GM10266 (cell line): ENCODE measurements at regions not wholly inside any gene's neighbourhood (a gene's known extent, or its start where the extent isn't known, plus 50 kb on each side); places are given as distances from the start of the nearest gene placed in this dataset.
"Not testable (repeated sequence)": the region's sequence is repeated elsewhere in the genome, so short reads cannot be mapped to it uniquely, and the experiment has no call there.

Source experiments
- DNase-seq: peaks from one replicate; pipeline ENCODE4 v3.0.0; 2012; ENCODE audit errors: extremely low spot score
- TF ChIP-seq, protein P1 (sequence below): IDR thresholded peaks from 2 replicates; pipeline ENCODE4 v1.5.1; 2012; ENCODE audit warnings: mild to moderate bottlenecking, low read depth; ENCODE audit not compliant: control insufficient read depth, insufficient read depth; ENCODE audit errors: missing control alignments

DNA sequence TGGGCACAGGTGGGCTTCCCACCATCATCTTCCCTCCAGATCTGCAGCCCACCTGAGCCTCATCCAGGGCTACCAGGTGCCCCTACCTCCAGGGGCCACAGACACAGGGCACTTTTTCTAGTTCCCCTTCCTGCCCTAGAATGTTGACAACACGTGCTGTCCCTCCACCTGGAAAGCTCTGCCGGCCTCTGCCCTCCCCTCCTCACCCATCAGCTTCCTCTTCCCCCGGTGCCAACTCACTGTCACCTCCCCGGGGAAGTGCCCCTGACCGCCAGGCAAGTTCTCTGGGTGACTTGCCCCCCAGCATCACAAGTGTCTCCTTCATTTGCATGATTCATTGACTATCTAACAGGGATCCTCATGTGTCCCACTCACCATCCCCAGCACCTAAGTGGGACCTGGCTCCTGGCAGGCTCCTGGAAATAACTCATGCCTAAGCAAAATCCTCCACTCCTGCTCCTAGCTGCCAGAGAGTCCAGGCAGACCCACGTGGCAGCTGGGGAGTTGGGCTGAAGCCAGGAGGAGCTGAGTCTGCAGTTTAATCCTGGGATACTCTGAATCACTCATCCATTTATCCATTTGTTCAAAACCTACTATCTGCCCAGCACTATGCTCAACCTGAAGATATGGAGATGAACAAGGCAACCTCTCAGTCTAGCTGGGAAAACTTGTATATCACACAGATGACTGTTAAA lies 304.4 kb downstream of the FOXL1 start:
- no peak for DNase-seq
- TF ChIP-seq, protein P1, sequence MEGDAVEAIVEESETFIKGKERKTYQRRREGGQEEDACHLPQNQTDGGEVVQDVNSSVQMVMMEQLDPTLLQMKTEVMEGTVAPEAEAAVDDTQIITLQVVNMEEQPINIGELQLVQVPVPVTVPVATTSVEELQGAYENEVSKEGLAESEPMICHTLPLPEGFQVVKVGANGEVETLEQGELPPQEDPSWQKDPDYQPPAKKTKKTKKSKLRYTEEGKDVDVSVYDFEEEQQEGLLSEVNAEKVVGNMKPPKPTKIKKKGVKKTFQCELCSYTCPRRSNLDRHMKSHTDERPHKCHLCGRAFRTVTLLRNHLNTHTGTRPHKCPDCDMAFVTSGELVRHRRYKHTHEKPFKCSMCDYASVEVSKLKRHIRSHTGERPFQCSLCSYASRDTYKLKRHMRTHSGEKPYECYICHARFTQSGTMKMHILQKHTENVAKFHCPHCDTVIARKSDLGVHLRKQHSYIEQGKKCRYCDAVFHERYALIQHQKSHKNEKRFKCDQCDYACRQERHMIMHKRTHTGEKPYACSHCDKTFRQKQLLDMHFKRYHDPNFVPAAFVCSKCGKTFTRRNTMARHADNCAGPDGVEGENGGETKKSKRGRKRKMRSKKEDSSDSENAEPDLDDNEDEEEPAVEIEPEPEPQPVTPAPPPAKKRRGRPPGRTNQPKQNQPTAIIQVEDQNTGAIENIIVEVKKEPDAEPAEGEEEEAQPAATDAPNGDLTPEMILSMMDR: no peak

DNA sequence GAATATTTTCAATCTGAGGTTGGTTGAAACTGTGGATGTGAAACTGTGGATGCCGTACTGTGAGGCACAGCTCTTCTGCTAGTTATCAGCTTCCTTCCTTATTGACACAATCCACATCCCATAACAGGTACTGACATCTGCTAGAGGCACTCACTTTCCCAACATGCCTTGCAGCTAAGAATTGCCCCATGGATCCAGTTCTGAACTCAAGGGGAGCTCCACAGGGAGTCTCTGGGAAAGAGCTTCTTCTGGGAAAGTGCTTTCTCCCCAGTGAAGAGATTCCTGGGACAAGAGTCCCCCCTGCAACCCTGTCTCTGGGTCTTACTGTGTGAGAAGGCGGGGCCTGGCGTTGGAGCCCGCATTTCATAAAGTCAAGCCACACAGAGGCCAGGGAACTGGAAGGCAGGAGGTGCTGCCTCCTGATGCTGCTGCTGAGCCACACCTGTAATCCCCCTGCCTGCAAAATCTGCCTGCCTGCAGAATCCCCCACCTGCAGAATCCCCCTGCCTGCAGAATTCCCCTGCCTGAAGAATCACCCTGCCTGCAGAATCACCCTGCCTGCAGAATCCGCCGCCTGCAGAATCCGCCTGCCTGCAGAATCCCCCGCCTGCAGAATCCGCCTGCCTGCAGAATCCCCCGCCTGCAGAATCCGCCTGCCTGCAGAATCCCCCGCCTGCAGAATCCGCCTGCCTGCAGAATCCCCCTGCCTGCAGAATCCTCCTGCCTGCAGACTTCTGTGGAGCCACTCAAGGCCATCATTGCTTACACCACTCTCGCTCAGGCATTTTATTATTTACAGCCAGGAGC lies 305.4 kb downstream of the FOXL1 start:
- no peak for DNase-seq
- TF ChIP-seq, protein P1: no peak

DNA sequence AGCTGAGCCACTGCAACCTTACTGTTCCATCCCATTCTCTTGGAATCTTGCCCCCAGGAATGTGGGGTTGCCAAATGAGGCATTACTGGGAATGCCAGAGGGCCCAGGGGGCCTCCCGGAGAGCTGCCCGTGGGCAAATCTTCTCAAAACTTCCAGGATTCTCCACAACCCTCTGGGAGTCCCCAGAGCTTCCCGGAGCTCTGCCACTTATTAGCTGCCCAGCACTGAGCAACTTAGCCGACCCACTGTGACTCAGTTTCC lies 306.0 kb downstream of the FOXL1 start:
- TF ChIP-seq, protein P1: no peak
- DNase-seq: no peak

DNA sequence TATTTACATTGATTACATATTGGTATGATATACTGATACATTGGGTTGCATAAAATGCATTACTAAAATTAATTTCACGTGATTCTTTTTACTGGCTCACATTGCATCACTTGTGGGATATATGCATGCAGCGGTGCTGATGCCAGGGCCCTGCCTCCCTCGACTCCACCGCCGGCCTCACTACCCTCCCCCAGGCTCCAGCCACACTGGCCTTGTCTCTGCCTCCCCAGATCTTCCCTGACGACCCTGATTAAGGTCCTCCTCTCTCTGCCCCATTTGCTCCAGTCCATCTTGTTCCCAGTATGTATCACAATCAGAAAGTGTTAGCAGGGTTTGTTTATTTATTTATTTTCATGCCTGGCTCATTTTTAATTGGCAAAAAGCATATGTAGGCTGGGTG lies 306.8 kb downstream of the FOXL1 start:
- DNase-seq: no peak
- TF ChIP-seq, protein P1: no peak

DNA sequence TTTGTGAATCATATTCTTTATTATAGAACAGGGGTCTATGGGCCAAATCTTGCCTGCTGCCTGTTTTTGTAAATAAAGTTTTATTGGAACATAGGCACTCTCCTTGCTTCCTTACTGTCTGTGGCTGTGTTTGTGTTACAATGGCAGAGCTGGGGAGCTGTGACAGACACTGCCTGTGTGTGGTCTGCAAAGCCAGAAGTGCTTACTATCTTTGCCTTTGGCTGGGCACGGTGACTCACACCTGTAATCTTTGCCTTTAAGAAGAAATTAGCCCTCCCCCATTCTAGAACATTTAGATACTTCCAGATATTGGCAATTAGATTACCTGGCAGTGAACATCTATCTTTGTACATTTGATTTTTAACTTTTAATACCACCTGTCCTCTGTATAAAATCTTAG lies 308.3 kb downstream of the FOXL1 start:
- TF ChIP-seq, protein P1: no peak
- DNase-seq: no peak

DNA sequence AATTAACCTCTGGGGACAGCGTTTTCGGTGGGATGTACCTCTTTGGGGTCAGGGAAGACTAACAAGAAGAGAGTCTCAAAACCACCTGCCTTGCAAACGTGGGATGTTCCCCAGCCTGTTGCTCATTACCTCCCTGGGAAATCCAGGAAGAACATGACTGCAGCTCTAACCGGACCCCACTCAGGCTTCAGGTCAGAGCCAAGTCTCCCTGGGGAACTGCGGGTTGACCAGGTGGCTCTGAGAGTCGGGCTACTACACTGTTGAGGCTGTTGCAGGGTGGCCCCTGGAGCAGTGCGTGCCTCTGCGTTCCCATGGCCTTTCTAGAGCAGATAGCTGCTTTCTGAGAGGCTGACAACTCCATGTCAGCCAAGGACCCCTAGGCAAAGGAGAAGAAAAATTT lies 309.1 kb downstream of the FOXL1 start:
- TF ChIP-seq, protein P1: no peak

DNA sequence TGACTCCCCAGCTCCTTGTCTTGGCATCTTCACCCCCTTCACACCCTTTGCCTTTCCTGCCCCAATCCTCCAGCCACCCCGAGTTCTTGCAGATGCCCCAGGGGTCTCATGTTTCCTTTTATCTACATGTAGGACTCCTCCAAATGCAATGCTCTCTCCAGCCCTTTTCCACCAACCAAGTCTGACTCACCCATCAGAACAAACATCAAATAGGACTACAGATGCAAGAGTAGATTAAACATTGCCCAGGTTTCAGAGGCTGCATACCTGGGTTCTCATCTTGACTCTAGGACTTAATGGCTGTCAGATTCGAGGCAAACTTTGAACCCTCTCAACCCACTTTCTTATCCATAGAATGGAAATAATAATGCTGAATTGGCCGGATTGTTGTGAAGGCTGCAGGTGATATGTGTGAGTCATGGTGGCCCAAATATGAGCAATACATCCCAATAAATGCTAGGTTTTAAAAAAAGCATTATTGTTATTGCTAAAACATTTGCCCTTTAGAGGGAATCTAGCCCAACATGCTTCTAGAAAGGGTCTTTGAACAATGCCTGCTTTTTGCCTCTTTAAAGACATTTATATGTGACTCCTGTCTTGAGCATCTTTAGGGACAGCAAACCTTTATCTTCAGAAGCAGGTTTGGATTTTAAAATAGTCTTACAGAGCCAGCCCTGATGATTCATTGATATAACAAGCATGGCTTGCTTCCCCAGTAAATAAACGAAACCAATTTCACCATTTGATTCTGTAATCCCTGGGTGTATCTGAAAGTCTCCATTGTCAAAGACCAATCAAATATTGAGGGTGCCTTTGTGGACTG lies 310.1 kb downstream of the FOXL1 start:
- DNase-seq: no peak
- TF ChIP-seq, protein P1: no peak

More for the DNA sequence above, 309.1 kb downstream of the FOXL1 start:
- no peak for DNase-seq

DNA sequence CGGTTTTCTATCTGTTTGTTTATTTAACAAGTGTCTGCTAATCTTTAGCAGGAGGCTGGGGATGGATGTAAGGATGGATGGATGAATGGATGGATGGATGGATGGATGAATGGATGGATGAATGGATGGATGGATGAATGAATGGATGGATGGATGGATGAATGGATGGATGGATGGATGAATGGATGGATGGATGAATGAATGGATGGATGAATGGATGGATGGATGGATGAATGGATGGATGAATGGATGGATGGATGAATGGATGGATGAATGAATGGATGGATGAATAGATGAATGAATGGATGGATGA lies 310.7 kb downstream of the FOXL1 start:
- not testable (repeated sequence) for DNase-seq
